ENCODE measurements at regions not wholly inside any gene's neighbourhood (a gene's known extent, or its start where the extent isn't known, plus 50 kb on each side); places are given as distances from the start of the nearest gene placed in this dataset.

DNA sequence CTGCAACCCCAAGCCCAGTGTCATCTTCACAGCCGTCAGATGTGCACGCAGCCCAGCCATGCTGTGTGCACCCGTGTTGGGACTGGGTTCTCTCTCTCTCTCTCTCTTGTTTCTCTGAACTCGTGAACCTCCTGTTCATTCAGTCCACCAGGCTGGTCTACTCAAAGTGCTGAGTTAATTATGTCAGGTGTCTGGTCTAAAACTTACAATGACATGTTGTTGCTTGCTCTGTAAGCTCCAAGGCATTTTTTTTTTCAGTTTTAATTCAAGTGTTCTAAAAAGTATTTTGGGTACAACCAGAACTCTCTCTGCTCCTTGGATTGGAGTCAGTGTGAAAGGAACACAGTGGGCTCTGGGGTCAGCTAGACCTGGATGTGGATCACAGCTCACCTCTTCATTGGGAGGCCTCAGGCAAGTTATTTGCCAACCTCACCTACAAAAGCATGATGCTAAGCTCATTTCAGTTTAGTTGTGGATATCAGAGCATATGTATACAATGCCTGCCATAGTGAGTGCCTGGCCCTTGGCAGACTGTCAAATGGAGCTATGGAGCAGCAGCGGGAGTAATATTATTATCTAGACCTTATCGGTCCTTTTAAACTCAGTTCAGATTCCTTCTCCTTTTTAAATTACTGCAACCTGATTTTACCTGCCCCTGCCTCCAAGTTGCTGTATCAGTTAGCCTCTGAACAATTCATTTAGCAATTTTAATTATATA is 59.5 kb downstream of the PLEKHG1 start:
- no peak overlapping the region for H3K4me3 ChIP-seq (replicated peaks; ENCODE audit: low read depth, low read length)
- DNase-seq (ENCODE audit: extremely low read depth, insufficient read length), result no peak

DNA sequence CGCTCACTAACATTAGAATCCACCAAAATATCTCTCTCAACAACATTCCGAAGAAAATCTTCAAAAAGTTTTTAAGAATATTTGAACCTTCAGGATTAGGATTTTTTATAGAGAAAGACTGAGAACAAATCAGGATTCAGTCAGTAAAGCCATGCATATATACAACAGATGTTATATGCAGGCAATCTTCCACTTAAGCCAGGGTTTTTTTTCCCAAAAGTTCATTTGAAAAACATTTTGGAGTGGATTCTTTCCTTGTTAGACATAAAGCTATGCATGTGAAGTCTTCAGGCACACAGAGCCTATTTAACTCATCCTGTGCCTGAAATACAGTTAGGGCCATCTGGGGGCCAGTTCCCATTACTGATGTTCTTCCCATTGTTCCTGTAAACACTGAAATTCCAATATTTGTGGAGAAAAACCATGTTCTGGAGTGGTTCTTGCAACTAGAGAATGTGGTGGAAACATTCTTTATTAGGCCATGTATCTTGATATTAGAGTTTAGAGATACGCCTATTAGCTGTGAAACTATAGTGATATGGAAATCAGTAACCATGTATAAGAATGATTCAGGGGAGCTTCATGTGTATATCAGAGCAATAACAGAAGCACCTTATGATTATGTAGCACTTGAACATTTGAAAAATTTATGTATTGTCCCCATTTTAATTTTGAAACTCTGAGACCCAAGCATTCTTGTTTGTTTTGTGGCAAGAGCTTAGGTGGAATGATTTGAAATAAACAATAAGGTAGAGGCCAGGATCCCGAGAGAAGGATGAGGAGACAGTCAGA is 61.7 kb downstream of the PLEKHG1 start:
- no peak overlapping the region for H3K4me3 ChIP-seq (replicated peaks; ENCODE audit: low read depth, low read length)
- no peaks in the 10 kb centered on the region for H3K36me3 ChIP-seq (ENCODE audit: control insufficient read depth, insufficient read depth, low read length)
- DNase-seq (ENCODE audit: extremely low read depth, insufficient read length), result no peak
- H3K27me3 ChIP-seq (replicated peaks; ENCODE audit: control insufficient read depth, insufficient read depth, low read length), result no peaks in the 10 kb centered on the region; the same call in 1 of the 2 replicates
- TF ChIP-seq, protein P1, sequence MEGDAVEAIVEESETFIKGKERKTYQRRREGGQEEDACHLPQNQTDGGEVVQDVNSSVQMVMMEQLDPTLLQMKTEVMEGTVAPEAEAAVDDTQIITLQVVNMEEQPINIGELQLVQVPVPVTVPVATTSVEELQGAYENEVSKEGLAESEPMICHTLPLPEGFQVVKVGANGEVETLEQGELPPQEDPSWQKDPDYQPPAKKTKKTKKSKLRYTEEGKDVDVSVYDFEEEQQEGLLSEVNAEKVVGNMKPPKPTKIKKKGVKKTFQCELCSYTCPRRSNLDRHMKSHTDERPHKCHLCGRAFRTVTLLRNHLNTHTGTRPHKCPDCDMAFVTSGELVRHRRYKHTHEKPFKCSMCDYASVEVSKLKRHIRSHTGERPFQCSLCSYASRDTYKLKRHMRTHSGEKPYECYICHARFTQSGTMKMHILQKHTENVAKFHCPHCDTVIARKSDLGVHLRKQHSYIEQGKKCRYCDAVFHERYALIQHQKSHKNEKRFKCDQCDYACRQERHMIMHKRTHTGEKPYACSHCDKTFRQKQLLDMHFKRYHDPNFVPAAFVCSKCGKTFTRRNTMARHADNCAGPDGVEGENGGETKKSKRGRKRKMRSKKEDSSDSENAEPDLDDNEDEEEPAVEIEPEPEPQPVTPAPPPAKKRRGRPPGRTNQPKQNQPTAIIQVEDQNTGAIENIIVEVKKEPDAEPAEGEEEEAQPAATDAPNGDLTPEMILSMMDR (IDR thresholded peaks at IDR 0.05; ENCODE audit: insufficient read depth, low read length, poor library complexity, severe bottlenecking), result no peak

More for the DNA sequence above, 59.5 kb downstream of the PLEKHG1 start:
- Histone ChIP-seq H3K27me3 (replicated peaks; ENCODE audit: control insufficient read depth, insufficient read depth, low read length) (no peaks in the 10 kb centered on the region), H3K36me3 (ENCODE audit: control insufficient read depth, insufficient read depth, low read length) (no peaks in the 10 kb centered on the region)
- TF ChIP-seq, protein P1 (IDR thresholded peaks at IDR 0.05; ENCODE audit: insufficient read depth, low read length, poor library complexity, severe bottlenecking), result no peak

DNA sequence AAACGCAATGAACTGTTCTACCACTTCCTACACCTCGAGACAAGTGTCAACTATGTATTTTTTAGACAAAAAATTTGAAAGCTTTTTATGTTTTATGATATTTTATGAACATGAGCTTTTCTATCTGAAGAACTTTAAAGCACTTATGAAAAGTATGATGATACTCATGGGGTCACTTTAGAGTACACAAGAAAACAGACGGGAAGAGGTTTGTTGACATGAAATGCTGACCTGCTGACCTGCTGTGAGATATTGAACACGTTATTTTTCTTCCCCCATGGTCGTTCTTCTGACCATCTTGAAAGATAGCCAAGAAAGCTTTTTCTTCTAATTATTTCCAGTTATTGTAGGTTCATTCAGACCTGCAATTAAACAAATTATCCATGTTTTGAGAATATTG is 63.1 kb downstream of the PLEKHG1 start:
- TF ChIP-seq, protein P1 (IDR thresholded peaks at IDR 0.05; ENCODE audit: insufficient read depth, low read length, poor library complexity, severe bottlenecking), result no peak
- no peak for DNase-seq (ENCODE audit: extremely low read depth, insufficient read length)
- Histone ChIP-seq H3K27me3 (replicated peaks; ENCODE audit: control insufficient read depth, insufficient read depth, low read length) (no peaks in the 10 kb centered on the region; the same call in 1 of the 2 replicates), H3K36me3 (ENCODE audit: control insufficient read depth, insufficient read depth, low read length) (no peaks in the 10 kb centered on the region), H3K4me3 (replicated peaks; ENCODE audit: low read depth, low read length) (no peak overlapping the region)

DNA sequence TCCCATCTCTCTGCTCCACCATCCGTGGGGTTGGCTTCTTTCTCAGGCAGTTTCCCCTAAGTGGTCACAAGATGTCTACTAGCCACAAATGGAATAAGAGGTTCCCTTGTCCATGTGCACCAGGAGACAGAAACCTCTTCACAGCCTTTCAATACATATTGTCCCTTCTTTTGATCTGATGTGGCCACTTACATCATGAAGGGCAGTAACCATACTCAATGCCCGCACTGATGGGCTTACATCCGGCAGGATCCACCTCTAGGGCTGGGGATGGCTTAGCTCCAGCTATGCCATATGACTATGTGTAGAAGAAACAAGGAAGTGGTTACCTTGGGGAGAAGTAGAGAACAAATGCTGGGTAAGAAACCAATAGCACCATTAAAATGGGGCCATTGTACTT is 64.4 kb downstream of the PLEKHG1 start:
- Histone ChIP-seq H3K4me3 (replicated peaks; ENCODE audit: low read depth, low read length) (no peak overlapping the region), H3K36me3 (ENCODE audit: control insufficient read depth, insufficient read depth, low read length) (no peaks in the 10 kb centered on the region), H3K27me3 (replicated peaks; ENCODE audit: control insufficient read depth, insufficient read depth, low read length) (no peaks in the 10 kb centered on the region; the same call in 1 of the 2 replicates)
- no peak for DNase-seq (ENCODE audit: extremely low read depth, insufficient read length)
- TF ChIP-seq, protein P1 (IDR thresholded peaks at IDR 0.05; ENCODE audit: insufficient read depth, low read length, poor library complexity, severe bottlenecking), result no peak

DNA sequence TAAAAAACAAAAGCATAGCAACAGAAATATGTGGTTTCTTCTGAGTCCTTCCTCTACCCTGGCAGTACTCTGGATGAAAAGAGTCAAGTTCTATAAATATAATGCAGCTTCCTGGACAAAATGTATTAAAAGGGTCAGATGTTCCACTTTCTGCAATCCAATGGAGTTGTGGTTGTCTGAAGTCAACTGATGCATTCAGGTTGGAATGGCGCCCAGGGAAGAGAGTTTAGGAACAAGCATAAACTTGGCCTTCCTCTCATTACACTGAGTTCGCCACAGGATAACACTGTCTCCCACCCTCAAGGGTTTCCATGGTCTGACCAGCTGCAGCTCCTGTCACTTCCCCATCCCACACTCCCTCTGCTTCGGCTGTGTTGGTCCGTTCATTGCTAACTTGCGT is 66.4 kb downstream of the PLEKHG1 start:
- TF ChIP-seq, protein P1 (IDR thresholded peaks at IDR 0.05; ENCODE audit: insufficient read depth, low read length, poor library complexity, severe bottlenecking), result no peak
- DNase-seq (ENCODE audit: extremely low read depth, insufficient read length), result no peak
- H3K36me3 ChIP-seq (ENCODE audit: control insufficient read depth, insufficient read depth, low read length), result no peaks in the 10 kb centered on the region
- H3K4me3 ChIP-seq (replicated peaks; ENCODE audit: low read depth, low read length), result no peak overlapping the region
- H3K27me3 ChIP-seq (replicated peaks; ENCODE audit: control insufficient read depth, insufficient read depth, low read length), result no peaks in the 10 kb centered on the region; the same call in 1 of the 2 replicates
